CD14-positive monocyte (primary cell): ENCODE measurements at regions not wholly inside any gene's neighbourhood (a gene's known extent, or its start where the extent isn't known, plus 50 kb on each side); places are given as distances from the start of the nearest gene placed in this dataset.

Experiments
- DNase-seq, 3 donors: peaks; one replicate each; pipeline ENCODE4 v3.0.0-alpha.2; 2011 to 2022
- H2AFZ ChIP-seq: 2 replicates; pipeline ENCODE4 v1.6.0; 2012; ENCODE audit warnings: mild to moderate bottlenecking, low read depth, low read length, inconsistent platforms; ENCODE audit not compliant: insufficient read depth, poor library complexity, severe bottlenecking
- H3K27ac ChIP-seq, 2 donors: 1 replicate in 1 of 2; 2 replicates in 1 of 2; pipeline ENCODE4 v1.5.1; 2012 to 2013; ENCODE audit warnings: low read length in 2 of 2, control low read depth in 1 of 2, inconsistent platforms in 1 of 2, low read depth in 1 of 2, mild to moderate bottlenecking in 1 of 2
- H3K27me3 ChIP-seq, 2 donors: one replicate each; pipeline versions ENCODE4 v1.6.0 to v1.6.1; 2011 to 2013; ENCODE audit warnings: low read length in 2 of 2; ENCODE audit not compliant: control insufficient read depth in 2 of 2, insufficient read depth in 2 of 2
- H3K36me3 ChIP-seq, 2 donors: replicated peaks in 1 of 2; 1 replicate in 1 of 2; 2 replicates in 1 of 2; pipeline versions ENCODE4 v1.5.1 to v1.6.1; 2012 to 2013; ENCODE audit warnings: low read length in 2 of 2, control low read depth in 1 of 2, inconsistent platforms in 1 of 2, mild to moderate bottlenecking in 1 of 2; ENCODE audit not compliant: insufficient read depth in 2 of 2, control insufficient read depth in 1 of 2
- H3K4me1 ChIP-seq, 2 donors: 1 replicate in 1 of 2; 2 replicates in 1 of 2; pipeline versions ENCODE4 v1.5.1 to v1.6.1; 2012 to 2013; ENCODE audit warnings: low read length in 2 of 2, control low read depth in 1 of 2, inconsistent platforms in 1 of 2, mild to moderate bottlenecking in 1 of 2, moderate library complexity in 1 of 2; ENCODE audit not compliant: insufficient read depth in 2 of 2, control insufficient read depth in 1 of 2
- H3K4me2 ChIP-seq: replicated peaks from 2 replicates; pipeline ENCODE3; 2012; ENCODE audit warnings: low read length, moderate library complexity, mild to moderate bottlenecking; ENCODE audit not compliant: poor library complexity, severe bottlenecking; ENCODE audit errors: extremely low read depth
- H3K4me3 ChIP-seq, 3 experiments: fragments of 200-600 bp in 1 of 3; sonication (generic) in 1 of 3; replicated peaks in 1 of 3; 1 replicate in 2 of 3; 2 replicates in 1 of 3; pipeline ENCODE4 v1.5.1; 2011 to 2013; ENCODE audit warnings: low read length in 3 of 3, mild to moderate bottlenecking in 3 of 3, control low read depth in 2 of 3, low read depth in 2 of 3, inconsistent platforms in 1 of 3, moderate library complexity in 1 of 3
- H3K79me2 ChIP-seq: 2 replicates; pipeline ENCODE4 v1.6.0; 2012; ENCODE audit warnings: mild to moderate bottlenecking, control low read depth, inconsistent platforms, low read length, moderate library complexity; ENCODE audit not compliant: insufficient read depth
- H3K9ac ChIP-seq: 2 replicates; pipeline ENCODE4 v1.6.0; 2017; ENCODE audit warnings: low read length, mild to moderate bottlenecking; ENCODE audit not compliant: insufficient read depth, poor library complexity, severe bottlenecking
- H3K9me3 ChIP-seq, 2 donors: replicated peaks in 1 of 2; 1 replicate in 1 of 2; 2 replicates in 1 of 2; pipeline versions ENCODE4 v1.5.1 to v1.6.1; 2012 to 2013; ENCODE audit warnings: low read length in 2 of 2, control low read depth in 1 of 2; ENCODE audit not compliant: control insufficient read depth in 1 of 2, insufficient read depth in 1 of 2
- H4K20me1 ChIP-seq: 2 replicates; pipeline ENCODE4 v1.6.0; 2012; ENCODE audit warnings: mild to moderate bottlenecking, low read length, control low read depth, moderate library complexity; ENCODE audit not compliant: insufficient read depth
- H3K27ac Mint-ChIP-seq, 7 donors: one replicate each; pipeline ENCODE4 v1.8.0; 2020; ENCODE audit warnings: mild to moderate bottlenecking in 7 of 7, mixed read lengths in 7 of 7, moderate library complexity in 6 of 7, inconsistent platforms in 2 of 7
- H3K27me3 Mint-ChIP-seq, 3 donors: one replicate each; pipeline ENCODE4 v1.8.0; 2021 to 2022; ENCODE audit warnings: low read depth in 3 of 3, mild to moderate bottlenecking in 3 of 3, mixed read lengths in 3 of 3, moderate library complexity in 3 of 3, inconsistent platforms in 1 of 3
- H3K36me3 Mint-ChIP-seq, 2 donors: one replicate each; pipeline ENCODE4 v1.8.0; 2020; ENCODE audit warnings: mixed read lengths in 2 of 2, inconsistent platforms in 1 of 2, mild to moderate bottlenecking in 1 of 2
- H3K4me1 Mint-ChIP-seq: one replicate; pipeline ENCODE4 v1.8.0; 2020; ENCODE audit warnings: mild to moderate bottlenecking, mixed read lengths
- H3K4me3 Mint-ChIP-seq, 2 donors: one replicate each; pipeline ENCODE4 v1.8.0; 2020; ENCODE audit warnings: mild to moderate bottlenecking in 2 of 2, mixed read lengths in 2 of 2, moderate library complexity in 1 of 2
- H3K9me3 Mint-ChIP-seq, 7 donors: one replicate each; pipeline ENCODE4 v1.8.0; 2020 to 2022; ENCODE audit warnings: mixed read lengths in 7 of 7, mild to moderate bottlenecking in 6 of 7, moderate library complexity in 6 of 7, inconsistent platforms in 2 of 7
- CTCF ChIP-seq: fragments of 200-600 bp; IDR thresholded peaks from one replicate; pipeline ENCODE4 v1.8.0; 2022; ENCODE audit warnings: antibody characterized with exemption, mild to moderate bottlenecking
- WGBS: methylation state at CpG from one replicate; pipeline ENCODE4 v1.1.5; 2013; ENCODE audit warnings: missing lambda C conversion rate; ENCODE audit not compliant: insufficient coverage; 5-methylcytosine and 5-hydroxymethylcytosine counted together
- intact Hi-C, 2 donors: fragments of 100-400 bp; cut with micrococcal nuclease; formaldehyde crosslinking; loops; one replicate each; pipeline versions ENCODE4 v1.15.0 to v1.15.1; 2023

GRCh38 chr2:6077585-6077984 lies 385.4 kb downstream of the SOX11 start:
- no peaks in the 10 kb centered on the region for H3K79me2 ChIP-seq
- H3K4me3 Mint-ChIP-seq = no peak overlapping the region
- WGBS = no CpG with 5 or more reads among the region's 2 CpGs
- no peak overlapping the region for H3K4me2 ChIP-seq
- H3K27ac ChIP-seq = no peak overlapping the region
- no peak overlapping the region for H3K9ac ChIP-seq
- no peak overlapping the region for H3K27ac Mint-ChIP-seq
- H3K9me3 ChIP-seq = no peaks in the 10 kb centered on the region
- no peaks in the 10 kb centered on the region for H3K27me3 ChIP-seq
- H3K4me1 Mint-ChIP-seq = no peaks in the 10 kb centered on the region
- H3K27me3 Mint-ChIP-seq = peaks cover 0 to 2% (median 0%) of the 10 kb centered on the region in 3 donors
- intact Hi-C loops = no loop called here
- no peak overlapping the region for H3K4me3 ChIP-seq
- H4K20me1 ChIP-seq = no peaks in the 10 kb centered on the region
- no peak overlapping the region for H2AFZ ChIP-seq
- DNase-seq = no peak
- TF ChIP-seq CTCF = no peak
- H3K36me3 Mint-ChIP-seq = no peaks in the 10 kb centered on the region
- peaks cover 0 to 11% (median 4%) of the 10 kb centered on the region in 7 donors for H3K9me3 Mint-ChIP-seq
- H3K36me3 ChIP-seq = no peaks in the 10 kb centered on the region
- H3K4me1 ChIP-seq = no peaks in the 10 kb centered on the region

GRCh38 chr2:6078414-6078813 lies 386.2 kb downstream of the SOX11 start:
- Mint-ChIP-seq H3K27me3 (peaks cover 0 to 2% (median 0%) of the 10 kb centered on the region in 3 donors), H3K27ac (no peak overlapping the region), H3K4me1 (no peaks in the 10 kb centered on the region), H3K4me3 (no peak overlapping the region), H3K9me3 (peaks cover 0 to 11% (median 4%) of the 10 kb centered on the region in 7 donors), H3K36me3 (no peaks in the 10 kb centered on the region)
- Histone ChIP-seq H3K36me3 (no peaks in the 10 kb centered on the region), H3K4me1 (no peaks in the 10 kb centered on the region), H3K27ac (no peak overlapping the region), H3K9ac (no peak overlapping the region), H3K4me2 (no peak overlapping the region), H4K20me1 (no peaks in the 10 kb centered on the region), H3K27me3 (no peaks in the 10 kb centered on the region), H2AFZ (no peak overlapping the region), H3K9me3 (no peaks in the 10 kb centered on the region), H3K4me3 (no peak overlapping the region), H3K79me2 (no peaks in the 10 kb centered on the region)
- DNase-seq = no peak
- TF ChIP-seq CTCF = no peak
- intact Hi-C loops = no loop called here
- WGBS = no CpG with 5 or more reads among the region's 3 CpGs
